ACHN (cell line): ENCODE measurements at regions not wholly inside any gene's neighbourhood (a gene's known extent, or its start where the extent isn't known, plus 50 kb on each side); places are given as distances from the start of the nearest gene placed in this dataset.

Experiments used
- DNase-seq: peaks from one replicate; pipeline ENCODE4 v3.0.0-alpha.2; 2015
- in situ Hi-C: cut with HindIII; loops from 2 replicates; pipeline ENCODE4 v1.10.0; 2017; ENCODE audit warnings: low sequenced_read_pairs, low pct_ligation_motif_present, low pct_unique_long_range_greater_than_20kb

GRCh38 chr13:73721571-73721970 lies 412.6 kb downstream of the KLF12 start:
- in situ Hi-C loops, result no loop called here
- DNase-seq, result no peak

GRCh38 chr13:73720216-73720840 lies 413.9 kb downstream of the KLF12 start:
- in situ Hi-C loops, result no loop called here
- DNase-seq, result no peak

GRCh38 chr13:73718246-73718645 lies 416.0 kb downstream of the KLF12 start:
- in situ Hi-C loops, result no loop called here
- no peak for DNase-seq

- no peak for DNase-seq
- in situ Hi-C loops, result no loop called here
Observed at GRCh38 chr13:73717632-73718031, 416.6 kb downstream of the KLF12 start.

- no peak for DNase-seq
- in situ Hi-C loops, result no loop called here
Observed at GRCh38 chr13:73715911-73716510, 418.2 kb downstream of the KLF12 start.

- in situ Hi-C loops, result no loop called here
- DNase-seq, result no peak
Observed at GRCh38 chr13:73715114-73715910, 418.9 kb downstream of the KLF12 start.

GRCh38 chr13:73714522-73714921 lies 419.7 kb downstream of the KLF12 start:
- DNase-seq, result no peak
- in situ Hi-C loops, result no loop called here

GRCh38 chr13:73708393-73708985 lies 425.7 kb downstream of the KLF12 start:
- peak; percentile 68 for DNase-seq
- in situ Hi-C loops, result no loop called here

GRCh38 chr13:73704587-73704986 lies 429.6 kb downstream of the KLF12 start:
- no peak for DNase-seq
- in situ Hi-C loops, result no loop called here

- DNase-seq, result no peak
- in situ Hi-C loops, result no loop called here
Observed at GRCh38 chr13:73703606-73704005, 430.6 kb downstream of the KLF12 start.

- in situ Hi-C loops, result no loop called here
- DNase-seq, result no peak
Observed at GRCh38 chr13:73702419-73703071, 431.7 kb downstream of the KLF12 start.

GRCh38 chr13:73701160-73701559 lies 433.0 kb downstream of the KLF12 start:
- in situ Hi-C loops, result no loop called here

GRCh38 chr13:73698859-73699258 lies 435.3 kb downstream of the KLF12 start:
- in situ Hi-C loops, result no loop called here
- DNase-seq, result no peak

More at GRCh38 chr13:73701160-73701559, 433.0 kb downstream of the KLF12 start:
- no peak for DNase-seq

- in situ Hi-C loops, result no loop called here
- DNase-seq, result no peak
Observed at GRCh38 chr13:73697166-73697565, 437.0 kb downstream of the KLF12 start.

GRCh38 chr13:73696713-73697112 lies 437.5 kb downstream of the KLF12 start:
- in situ Hi-C loops, result no loop called here

GRCh38 chr13:73696271-73696670 lies 437.9 kb downstream of the KLF12 start:
- DNase-seq, result no peak
- in situ Hi-C loops, result no loop called here

More at GRCh38 chr13:73696713-73697112, 437.5 kb downstream of the KLF12 start:
- DNase-seq, result no peak

GRCh38 chr13:73695325-73695724 lies 438.9 kb downstream of the KLF12 start:
- DNase-seq, result no peak

GRCh38 chr13:73693215-73693614 lies 441.0 kb downstream of the KLF12 start:
- no peak for DNase-seq
- in situ Hi-C loops, result no loop called here

More at GRCh38 chr13:73695325-73695724, 438.9 kb downstream of the KLF12 start:
- in situ Hi-C loops, result no loop called here

GRCh38 chr13:73691891-73692290 lies 442.3 kb downstream of the KLF12 start:
- no peak for DNase-seq
- in situ Hi-C loops, result no loop called here
